ENCODE measurements at regions not wholly inside any gene's neighbourhood (a gene's known extent, or its start where the extent isn't known, plus 50 kb on each side); places are given as distances from the start of the nearest gene placed in this dataset.

DNA sequence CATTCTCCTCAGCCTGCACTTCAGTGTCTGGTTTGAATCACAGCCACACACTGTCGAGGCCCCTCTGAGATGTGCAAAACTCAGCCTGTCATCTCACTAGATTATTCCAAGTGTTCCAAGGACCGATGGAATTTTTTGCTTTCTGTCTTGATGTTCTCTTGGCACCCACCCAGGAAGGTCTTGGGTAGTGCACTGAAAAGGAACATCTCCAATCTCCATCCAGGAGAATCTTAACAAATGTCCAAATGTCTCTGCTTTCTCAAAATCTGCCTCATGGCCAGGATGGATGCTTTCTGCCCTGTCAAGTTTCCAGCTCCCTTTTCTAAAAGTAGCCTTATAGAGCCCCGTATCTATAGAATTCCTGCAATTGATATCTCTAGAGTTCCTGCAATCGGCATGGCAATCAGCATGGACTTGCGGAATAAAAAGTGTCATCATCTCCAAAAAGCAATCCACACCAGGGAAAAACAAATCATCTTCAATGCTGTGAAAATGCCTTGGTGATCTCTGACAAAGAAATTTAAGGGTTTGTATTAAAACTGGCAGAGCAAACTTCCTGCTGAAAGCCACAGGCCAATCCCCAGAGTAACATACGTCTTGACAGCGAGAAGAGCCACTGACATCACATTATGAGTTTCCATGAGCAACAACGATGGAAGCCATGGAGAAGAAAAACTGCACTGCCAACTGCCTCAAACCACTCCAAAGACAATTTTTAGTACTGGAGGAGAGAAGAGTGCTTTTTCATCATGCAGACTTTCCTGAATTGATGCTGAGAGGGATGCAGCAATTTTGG lies 215.3 kb upstream of the FAM9B start:
- DNase-seq (ENCODE audit: low read depth in 1 of 2, low spot score in 1 of 2) = no peak
- no peak overlapping the region for H3K27ac ChIP-seq (replicated peaks)
- no peaks in the 10 kb centered on the region for H3K27me3 ChIP-seq (ENCODE audit: insufficient read depth, poor library complexity, severe bottlenecking)
- TF ChIP-seq SPI1 (IDR thresholded peaks at IDR 0.05; ENCODE audit: borderline replicate concordance, low read depth) = no peak
- no peak for TF ChIP-seq POLR2AphosphoS5 (IDR thresholded peaks at IDR 0.05; ENCODE audit: low read depth)
- TF ChIP-seq, protein P1, sequence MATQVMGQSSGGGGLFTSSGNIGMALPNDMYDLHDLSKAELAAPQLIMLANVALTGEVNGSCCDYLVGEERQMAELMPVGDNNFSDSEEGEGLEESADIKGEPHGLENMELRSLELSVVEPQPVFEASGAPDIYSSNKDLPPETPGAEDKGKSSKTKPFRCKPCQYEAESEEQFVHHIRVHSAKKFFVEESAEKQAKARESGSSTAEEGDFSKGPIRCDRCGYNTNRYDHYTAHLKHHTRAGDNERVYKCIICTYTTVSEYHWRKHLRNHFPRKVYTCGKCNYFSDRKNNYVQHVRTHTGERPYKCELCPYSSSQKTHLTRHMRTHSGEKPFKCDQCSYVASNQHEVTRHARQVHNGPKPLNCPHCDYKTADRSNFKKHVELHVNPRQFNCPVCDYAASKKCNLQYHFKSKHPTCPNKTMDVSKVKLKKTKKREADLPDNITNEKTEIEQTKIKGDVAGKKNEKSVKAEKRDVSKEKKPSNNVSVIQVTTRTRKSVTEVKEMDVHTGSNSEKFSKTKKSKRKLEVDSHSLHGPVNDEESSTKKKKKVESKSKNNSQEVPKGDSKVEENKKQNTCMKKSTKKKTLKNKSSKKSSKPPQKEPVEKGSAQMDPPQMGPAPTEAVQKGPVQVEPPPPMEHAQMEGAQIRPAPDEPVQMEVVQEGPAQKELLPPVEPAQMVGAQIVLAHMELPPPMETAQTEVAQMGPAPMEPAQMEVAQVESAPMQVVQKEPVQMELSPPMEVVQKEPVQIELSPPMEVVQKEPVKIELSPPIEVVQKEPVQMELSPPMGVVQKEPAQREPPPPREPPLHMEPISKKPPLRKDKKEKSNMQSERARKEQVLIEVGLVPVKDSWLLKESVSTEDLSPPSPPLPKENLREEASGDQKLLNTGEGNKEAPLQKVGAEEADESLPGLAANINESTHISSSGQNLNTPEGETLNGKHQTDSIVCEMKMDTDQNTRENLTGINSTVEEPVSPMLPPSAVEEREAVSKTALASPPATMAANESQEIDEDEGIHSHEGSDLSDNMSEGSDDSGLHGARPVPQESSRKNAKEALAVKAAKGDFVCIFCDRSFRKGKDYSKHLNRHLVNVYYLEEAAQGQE (IDR thresholded peaks at IDR 0.05; ENCODE audit: insufficient replicate concordance, low read depth) = no peak
- TF ChIP-seq, protein P2, sequence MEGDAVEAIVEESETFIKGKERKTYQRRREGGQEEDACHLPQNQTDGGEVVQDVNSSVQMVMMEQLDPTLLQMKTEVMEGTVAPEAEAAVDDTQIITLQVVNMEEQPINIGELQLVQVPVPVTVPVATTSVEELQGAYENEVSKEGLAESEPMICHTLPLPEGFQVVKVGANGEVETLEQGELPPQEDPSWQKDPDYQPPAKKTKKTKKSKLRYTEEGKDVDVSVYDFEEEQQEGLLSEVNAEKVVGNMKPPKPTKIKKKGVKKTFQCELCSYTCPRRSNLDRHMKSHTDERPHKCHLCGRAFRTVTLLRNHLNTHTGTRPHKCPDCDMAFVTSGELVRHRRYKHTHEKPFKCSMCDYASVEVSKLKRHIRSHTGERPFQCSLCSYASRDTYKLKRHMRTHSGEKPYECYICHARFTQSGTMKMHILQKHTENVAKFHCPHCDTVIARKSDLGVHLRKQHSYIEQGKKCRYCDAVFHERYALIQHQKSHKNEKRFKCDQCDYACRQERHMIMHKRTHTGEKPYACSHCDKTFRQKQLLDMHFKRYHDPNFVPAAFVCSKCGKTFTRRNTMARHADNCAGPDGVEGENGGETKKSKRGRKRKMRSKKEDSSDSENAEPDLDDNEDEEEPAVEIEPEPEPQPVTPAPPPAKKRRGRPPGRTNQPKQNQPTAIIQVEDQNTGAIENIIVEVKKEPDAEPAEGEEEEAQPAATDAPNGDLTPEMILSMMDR (IDR thresholded peaks at IDR 0.05; ENCODE audit: insufficient read depth, low read length) = no peak
- no peak for TF ChIP-seq GABPA (IDR thresholded peaks at IDR 0.05; ENCODE audit: low read depth)
- no peak overlapping the region for H3K4me3 ChIP-seq (replicated peaks; ENCODE audit: insufficient read depth, low read length)

DNA sequence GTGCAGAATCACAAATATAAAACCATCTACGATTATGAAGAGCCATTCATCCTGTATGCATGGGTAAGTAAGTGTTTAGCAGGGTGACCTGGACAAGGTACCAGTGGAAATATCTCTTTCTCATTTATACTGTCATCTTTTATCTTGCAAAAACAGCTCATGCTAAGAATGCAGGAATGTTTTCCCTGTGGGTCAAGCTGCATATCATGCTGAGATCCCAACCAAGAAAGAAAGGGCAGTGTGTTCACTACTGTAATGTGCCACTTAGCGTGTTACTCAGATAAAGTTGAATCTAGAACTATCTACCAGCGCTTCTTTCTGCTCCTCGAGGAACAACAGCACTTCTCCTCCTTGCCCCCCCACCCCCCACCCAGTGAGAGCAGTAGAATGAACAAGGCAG lies 212.7 kb upstream of the TBL1X start:
- Histone ChIP-seq H3K27ac (replicated peaks) (no peak overlapping the region), H3K27me3 (ENCODE audit: insufficient read depth, poor library complexity, severe bottlenecking) (no peaks in the 10 kb centered on the region), H3K4me3 (replicated peaks; ENCODE audit: insufficient read depth, low read length) (no peak overlapping the region)
- TF ChIP-seq SPI1 (IDR thresholded peaks at IDR 0.05; ENCODE audit: borderline replicate concordance, low read depth) (no peak), GABPA (IDR thresholded peaks at IDR 0.05; ENCODE audit: low read depth) (no peak), POLR2AphosphoS5 (IDR thresholded peaks at IDR 0.05; ENCODE audit: low read depth) (no peak)
- TF ChIP-seq, protein P2 (IDR thresholded peaks at IDR 0.05; ENCODE audit: insufficient read depth, low read length) = no peak
- TF ChIP-seq, protein P1 (IDR thresholded peaks at IDR 0.05; ENCODE audit: insufficient replicate concordance, low read depth) = no peak
- DNase-seq (ENCODE audit: low read depth in 1 of 2, low spot score in 1 of 2) = no peak

DNA sequence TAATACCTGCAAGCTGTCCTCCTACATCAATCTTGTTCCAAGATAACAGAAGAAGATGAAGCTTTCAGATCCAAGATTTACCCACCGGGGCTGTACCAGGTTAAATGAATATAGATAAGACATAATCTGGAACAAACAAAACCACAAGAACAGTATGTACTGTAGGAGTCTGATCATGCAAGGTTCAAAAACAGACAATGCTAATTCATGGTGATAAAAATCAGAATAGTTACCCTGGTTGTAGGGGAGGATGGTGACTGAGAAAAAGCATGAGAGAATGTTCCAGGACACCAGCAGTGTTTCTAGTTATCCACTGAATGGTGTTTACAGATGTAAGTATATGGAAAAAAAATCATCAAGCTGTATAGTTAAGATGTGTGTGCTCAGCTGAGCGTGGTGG lies 211.6 kb upstream of the TBL1X start:
- DNase-seq (ENCODE audit: low read depth in 1 of 2, low spot score in 1 of 2) = no peak
- H3K4me3 ChIP-seq (replicated peaks; ENCODE audit: insufficient read depth, low read length) = no peak overlapping the region
- H3K27me3 ChIP-seq (ENCODE audit: insufficient read depth, poor library complexity, severe bottlenecking) = no peaks in the 10 kb centered on the region
- no peak overlapping the region for H3K27ac ChIP-seq (replicated peaks)
- TF ChIP-seq, protein P2 (IDR thresholded peaks at IDR 0.05; ENCODE audit: insufficient read depth, low read length) = no peak
- no peak for TF ChIP-seq POLR2AphosphoS5 (IDR thresholded peaks at IDR 0.05; ENCODE audit: low read depth)
- TF ChIP-seq SPI1 (IDR thresholded peaks at IDR 0.05; ENCODE audit: borderline replicate concordance, low read depth) = no peak
- TF ChIP-seq, protein P1 (IDR thresholded peaks at IDR 0.05; ENCODE audit: insufficient replicate concordance, low read depth) = no peak
- TF ChIP-seq GABPA (IDR thresholded peaks at IDR 0.05; ENCODE audit: low read depth) = no peak
